GM18498 (cell line): ENCODE measurements at regions not wholly inside any gene's neighbourhood (a gene's known extent, or its start where the extent isn't known, plus 50 kb on each side); places are given as distances from the start of the nearest gene placed in this dataset.
A peak's percentile ranks its signal among the peaks of the same experiment; 100 is the strongest.

Source experiments
- ATAC-seq: cut with Tn5 transposase; IDR thresholded peaks from one replicate; pipeline ENCODE4 v1.9.1; 2021; ENCODE audit warnings: mild to moderate bottlenecking, moderate library complexity; ENCODE audit not compliant: unreplicated experiment

DNA sequence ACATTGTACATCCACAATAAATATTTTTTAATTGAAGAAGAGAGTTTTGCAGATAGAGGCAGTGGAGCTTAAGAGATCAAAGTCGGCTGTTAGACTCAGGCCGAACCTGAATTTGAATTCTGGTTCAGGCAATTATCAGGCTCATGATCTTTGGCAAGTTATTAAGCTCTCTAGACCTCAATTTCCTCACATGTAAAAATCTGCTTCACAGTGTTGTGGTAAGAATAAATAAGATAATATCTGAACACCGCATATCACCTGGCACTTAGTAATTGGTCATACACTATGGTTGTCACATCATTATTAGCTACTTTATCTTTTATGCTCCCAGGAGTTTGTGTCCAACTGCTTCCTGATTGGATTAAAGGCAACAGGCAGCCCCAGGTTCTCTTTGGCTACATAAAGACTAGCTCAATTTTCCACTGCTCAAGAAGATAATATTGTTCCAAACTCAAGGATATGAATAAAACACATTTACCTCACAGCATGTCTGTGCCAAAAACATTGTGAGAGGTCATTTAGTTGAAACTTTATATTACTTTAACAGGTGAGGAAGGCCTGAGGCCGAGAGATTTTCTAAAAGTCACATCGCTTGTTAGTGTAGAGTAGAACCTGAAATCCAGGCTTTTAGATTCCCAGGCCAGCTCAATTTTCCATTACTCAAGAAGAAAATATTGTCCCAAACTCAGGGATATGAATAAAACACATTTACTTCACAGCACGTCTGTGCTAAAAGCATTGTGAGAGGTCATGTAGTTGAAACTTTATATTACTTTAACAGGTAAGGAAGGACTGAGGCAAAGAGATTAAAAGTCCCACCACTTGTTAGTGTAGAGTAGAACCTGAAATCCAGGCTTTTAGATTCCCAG is 289.2 kb upstream of the PTGER4 start:
- no peak for ATAC-seq

DNA sequence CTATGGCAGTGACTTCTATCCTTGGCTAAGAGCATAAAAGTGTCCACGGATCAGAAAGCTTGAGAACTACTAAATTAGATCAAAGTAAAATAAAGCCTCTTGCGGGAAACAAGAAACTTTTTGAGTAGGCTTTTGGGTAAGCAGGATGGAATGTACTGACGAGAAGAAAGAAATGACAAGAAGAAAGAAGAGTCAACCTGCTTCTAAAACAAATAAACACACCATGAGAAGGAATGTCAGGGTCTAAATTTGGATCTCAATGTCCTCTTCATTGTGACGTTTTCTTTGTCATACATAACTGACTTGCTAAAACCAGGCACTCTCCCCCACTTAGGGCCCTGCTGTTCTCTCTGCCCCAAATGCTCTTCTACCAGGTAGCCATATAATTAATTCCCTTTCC is 290.1 kb upstream of the PTGER4 start:
- no peak for ATAC-seq

- peak; percentile 91 for ATAC-seq
These were observed 293.4 kb upstream of the PTGER4 start for GRCh38 chr5:40386289-40386688.

DNA sequence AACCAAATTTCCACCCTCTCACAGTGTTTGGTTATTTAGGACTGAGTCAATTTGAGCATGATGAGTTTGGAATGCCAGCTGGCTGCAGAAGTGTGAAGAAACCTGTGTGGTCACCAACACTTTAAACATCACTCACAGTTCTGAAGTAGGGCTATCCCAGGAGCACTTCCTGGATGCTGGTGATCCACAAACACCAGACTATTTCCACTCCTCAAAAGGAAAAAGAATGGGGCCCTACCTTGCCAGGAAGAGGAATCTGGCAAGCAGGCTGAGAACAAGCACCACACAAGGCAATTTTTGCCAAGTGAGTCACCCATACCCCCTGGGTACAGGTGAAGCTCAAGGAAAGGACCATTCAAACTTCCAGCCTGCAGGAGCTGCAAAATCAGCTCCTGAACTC is 294.2 kb upstream of the PTGER4 start:
- peak; percentile 1 for ATAC-seq

DNA sequence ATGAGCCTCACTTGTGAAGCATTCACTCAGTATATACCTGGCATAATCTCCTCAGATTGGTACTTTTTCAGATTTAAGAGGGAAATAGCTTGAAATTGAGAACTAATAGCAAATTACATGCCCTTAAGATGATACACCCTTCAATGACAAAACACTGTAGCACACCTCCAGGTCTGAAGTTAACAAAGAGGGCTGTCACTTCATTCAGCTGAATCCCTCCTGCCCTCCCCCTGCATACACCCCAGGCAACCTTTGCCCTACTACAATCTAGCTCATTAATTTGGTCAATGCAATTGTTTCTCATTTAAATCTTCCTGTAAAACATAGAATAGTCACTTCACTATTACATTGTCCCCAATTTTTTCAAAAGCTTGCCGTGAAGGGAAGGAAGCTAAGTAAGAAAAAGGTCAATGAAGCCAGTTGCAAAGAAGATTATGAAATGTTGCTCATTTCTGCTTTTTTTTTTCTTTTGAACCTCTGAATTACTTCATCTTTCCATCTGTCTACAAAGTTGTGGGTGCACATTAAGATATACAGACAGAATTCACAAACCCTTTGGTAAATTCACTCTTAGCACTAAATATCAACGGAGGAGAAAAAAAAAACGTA is 294.8 kb upstream of the PTGER4 start:
- no peak for ATAC-seq

GRCh38 chr5:40383749-40384651 is 295.7 kb upstream of the PTGER4 start:
- ATAC-seq = peak; percentile 47

GRCh38 chr5:40381676-40382363 is 297.9 kb upstream of the PTGER4 start:
- ATAC-seq = no peak

GRCh38 chr5:40381016-40381415 is 298.7 kb upstream of the PTGER4 start:
- ATAC-seq = no peak

DNA sequence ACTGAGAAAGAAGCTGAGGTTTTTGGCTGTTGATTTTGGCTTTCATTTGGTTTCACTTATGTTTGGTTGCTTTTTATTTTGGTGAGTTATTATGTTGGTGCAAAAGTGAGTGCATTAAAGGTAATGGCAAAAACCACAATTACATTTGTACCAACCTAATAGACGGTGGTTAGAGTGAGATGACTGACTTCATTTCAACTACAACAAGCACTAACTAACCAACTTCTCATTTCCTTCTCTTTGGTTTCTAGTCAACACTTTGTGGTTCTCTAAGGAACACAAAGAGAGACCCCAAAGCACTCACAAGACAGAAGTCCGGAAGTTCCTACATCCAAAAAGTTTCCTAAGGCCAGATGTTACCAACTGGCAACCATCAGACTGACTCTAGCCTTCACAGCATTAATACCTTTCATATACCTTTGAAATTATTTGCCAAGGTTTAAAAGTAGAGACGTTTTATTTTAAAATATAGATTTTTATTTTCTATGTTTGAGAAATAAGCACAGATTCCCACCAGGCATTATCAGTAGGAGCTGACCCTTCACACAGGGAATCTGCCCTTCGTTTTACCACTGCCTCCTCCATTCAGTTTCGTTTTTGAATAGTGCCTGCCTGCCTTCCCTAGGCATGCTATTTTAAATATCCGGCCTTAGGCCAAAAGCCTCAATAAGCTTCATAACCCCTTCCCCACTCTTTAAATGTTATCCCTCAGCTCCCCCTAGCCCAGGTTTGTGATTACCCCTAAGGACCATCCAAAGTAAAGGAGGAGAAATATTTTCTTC is 301.1 kb upstream of the PTGER4 start:
- peak; percentile 71 for ATAC-seq

GRCh38 chr5:40376566-40376965 is 303.1 kb upstream of the PTGER4 start:
- peak; percentile 66 for ATAC-seq

- ATAC-seq = no peak
These were observed 304.9 kb upstream of the PTGER4 start for GRCh38 chr5:40374853-40375252.

DNA sequence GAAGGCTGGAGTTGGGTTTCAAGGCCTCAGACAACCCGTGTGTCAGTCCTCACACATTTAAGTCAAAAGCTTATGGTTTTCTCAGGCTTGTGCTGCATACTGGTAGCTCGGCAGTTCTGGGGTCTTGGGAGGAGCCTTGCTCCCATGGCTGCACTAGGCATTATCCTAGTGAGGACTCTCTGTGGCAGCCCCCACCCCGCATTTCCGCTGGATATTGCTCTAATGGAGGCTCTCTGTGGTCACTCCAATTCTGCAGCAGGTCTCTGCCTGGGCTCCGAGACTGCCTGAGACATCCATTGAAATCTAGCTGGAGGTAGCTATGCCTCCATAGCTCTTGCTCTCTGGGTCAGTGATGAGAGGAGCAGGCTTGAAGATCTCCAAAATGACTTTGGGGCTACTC is 311.5 kb upstream of the PTGER4 start:
- ATAC-seq = no peak

DNA sequence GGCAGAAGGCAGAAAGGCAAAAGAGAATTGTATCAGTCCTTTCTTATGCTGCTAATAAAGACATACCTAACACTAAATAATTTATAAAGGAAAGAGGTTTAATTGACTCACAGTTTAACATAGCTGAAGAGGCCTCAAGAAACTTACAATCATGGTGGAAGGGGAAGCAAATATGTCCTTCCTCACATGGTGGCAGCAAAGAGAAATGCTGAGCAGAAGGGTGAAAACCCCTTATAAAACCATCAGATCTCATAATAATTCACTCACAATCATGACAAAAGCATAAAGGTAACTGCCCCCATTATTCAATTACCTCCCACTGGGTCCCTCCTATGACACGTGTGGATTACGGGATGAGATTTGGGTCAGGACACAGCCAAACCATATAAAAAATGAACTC is 312.5 kb upstream of the PTGER4 start:
- no peak for ATAC-seq

- ATAC-seq = peak; percentile 94
These were observed 314.1 kb upstream of the PTGER4 start for GRCh38 chr5:40365342-40366330.

- no peak for ATAC-seq
These were observed 315.3 kb upstream of the PTGER4 start for GRCh38 chr5:40364441-40364840.

- no peak for ATAC-seq
These were observed 318.3 kb upstream of the PTGER4 start for GRCh38 chr5:40361378-40361777.

- ATAC-seq = no peak
These were observed 319.0 kb upstream of the PTGER4 start for GRCh38 chr5:40360685-40361084.

- no peak for ATAC-seq
These were observed 319.9 kb upstream of the PTGER4 start for GRCh38 chr5:40359832-40360231.

GRCh38 chr5:40359093-40359492 is 320.6 kb upstream of the PTGER4 start:
- ATAC-seq = no peak
